GM18502 (cell line): ENCODE measurements at regions not wholly inside any gene's neighbourhood (a gene's known extent, or its start where the extent isn't known, plus 50 kb on each side); places are given as distances from the start of the nearest gene placed in this dataset.

Source experiments
- ATAC-seq: cut with Tn5 transposase; IDR thresholded peaks from one replicate; pipeline ENCODE4 v1.9.1; 2021; ENCODE audit warnings: mild to moderate bottlenecking; ENCODE audit not compliant: unreplicated experiment, poor library complexity

DNA sequence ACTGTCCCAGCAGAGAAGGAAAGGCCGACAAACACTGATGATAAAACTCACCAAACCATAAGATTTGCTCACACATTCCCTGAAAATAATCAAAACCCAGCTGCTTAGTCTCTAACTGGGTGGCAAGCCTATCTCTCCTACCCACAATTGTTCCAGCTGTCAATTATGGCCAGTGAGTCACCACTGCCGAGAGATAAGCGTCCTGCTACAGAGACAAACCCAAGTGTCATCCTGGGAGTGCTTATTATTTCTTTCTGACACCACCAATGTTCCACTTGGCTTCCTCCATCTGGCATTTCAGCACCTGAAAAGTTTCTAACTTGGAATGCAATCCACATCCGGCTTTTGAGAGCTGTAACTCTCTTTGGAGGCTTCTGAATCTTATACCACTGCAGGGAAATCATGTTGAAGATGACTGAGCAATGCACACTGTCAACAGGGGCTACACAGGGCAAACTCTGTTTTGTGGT is 51.5 kb upstream of the VAV3 start:
- ATAC-seq, result no peak
